ENCODE measurements at regions not wholly inside any gene's neighbourhood (a gene's known extent, or its start where the extent isn't known, plus 50 kb on each side); places are given as distances from the start of the nearest gene placed in this dataset.
"Not testable (repeated sequence)": the region's sequence is repeated elsewhere in the genome, so short reads cannot be mapped to it uniquely, and the experiment has no call there.

GRCh38 chr15:20345401-20345958, 196.1 kb downstream of the GOLGA6L6 start:
- DNase-seq = no peak

DNA sequence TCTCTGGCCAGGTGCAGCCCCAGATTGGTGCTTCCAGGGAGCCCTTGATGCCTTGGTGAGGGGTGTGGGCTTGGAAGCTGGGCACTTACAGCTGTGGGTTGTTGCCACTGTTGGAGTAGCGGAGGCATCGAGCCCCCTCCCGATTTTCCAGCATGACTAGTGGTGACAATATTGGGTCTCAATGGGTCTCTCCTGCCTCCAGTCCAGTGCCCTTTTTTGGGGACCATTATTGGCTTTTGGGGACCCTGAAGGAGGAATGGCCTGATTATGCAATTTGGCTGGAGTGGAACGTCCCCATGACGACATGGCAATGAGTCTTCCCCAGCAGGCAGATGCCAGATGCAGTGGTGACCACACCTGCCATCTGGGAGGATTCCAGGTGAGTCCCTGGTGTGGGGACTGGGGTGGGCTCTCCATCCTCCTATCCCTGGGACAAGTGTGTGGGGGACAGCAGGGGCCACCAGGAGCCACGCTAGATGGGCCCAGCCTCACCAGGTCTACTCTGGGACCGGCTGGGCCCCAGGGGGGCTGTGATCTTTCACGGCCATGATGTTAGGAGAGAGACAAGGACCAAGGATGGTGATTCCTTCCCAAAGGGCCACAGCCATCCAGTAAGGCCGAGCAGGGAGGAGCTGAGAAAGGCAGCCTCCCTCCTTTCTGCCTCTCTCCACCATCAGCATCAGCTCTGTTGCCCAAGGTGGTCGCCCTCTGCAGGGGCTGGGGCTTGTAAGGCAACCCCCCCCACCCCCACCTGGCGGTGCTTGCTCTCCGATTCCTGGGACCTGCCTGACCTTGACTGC, 196.8 kb downstream of the GOLGA6L6 start:
- no peak for DNase-seq

GRCh38 chr15:20343395-20344211, 198.0 kb downstream of the GOLGA6L6 start:
- DNase-seq = not testable (repeated sequence)

- not testable (repeated sequence) for DNase-seq
Measured at GRCh38 chr15:20342601-20343394, 198.8 kb downstream of the GOLGA6L6 start.

GRCh38 chr15:20341901-20342600, 199.5 kb downstream of the GOLGA6L6 start:
- no peak for DNase-seq

DNA sequence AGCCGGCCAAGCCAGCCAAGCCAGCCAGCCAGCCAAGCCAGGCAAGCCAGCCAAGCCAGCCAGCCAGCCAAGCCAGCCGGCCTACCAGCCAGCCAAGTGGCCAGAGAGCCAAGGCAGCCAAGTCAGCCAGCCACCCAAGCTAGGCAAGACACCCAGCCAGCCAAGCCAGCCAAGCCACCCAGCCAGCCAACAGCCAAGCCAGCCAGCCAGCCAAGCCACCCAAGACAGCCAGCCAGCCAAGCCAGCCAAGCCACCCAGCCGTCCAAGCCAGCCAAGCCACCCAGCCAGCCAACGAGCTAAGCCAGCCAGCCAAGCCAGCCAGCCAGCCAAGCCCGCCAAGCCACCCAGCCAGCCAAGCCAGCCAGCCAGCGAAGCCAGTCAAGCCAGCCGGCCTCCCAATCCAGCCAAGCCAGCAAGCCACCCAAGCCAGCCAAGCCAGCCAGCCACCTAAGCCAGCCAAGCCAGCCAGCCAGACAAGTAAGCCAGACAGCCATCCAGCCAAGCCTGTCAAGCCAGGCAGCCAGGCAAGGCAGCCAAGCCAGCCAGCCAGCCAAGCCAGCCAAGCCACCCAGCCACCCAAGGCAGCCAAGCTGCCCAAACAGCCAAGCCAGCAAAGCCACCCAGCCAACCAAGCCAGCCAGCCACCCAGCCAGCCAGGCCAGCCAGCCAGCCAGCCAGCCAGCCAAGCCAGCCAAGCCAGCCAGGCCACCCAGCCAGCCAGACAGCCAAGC, 200.5 kb downstream of the GOLGA6L6 start:
- peak; percentile 15 for DNase-seq

DNA sequence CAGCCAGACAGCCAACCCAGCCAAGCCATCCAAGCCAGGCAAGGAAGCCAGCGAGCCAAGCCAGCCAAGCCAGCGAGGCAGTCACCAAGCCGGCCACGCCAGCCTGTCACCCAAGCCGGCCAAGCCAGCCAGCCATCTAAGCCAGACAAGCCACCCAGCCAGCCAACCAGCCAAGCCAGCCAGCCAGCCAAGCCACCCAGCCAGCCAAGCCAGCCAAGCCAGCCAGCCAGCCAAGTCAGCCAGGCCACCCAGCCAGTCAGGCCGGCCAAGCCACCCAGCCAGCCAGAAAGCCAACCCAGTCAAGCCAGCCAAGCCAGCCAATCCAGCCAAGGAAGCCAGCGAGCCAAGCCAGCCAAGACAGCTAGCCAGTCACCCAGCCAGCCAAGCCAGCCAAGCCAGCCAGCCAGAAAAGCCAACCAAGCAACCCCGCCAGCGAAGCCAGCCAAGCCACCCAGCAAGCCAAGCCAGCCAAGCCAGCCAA, 201.2 kb downstream of the GOLGA6L6 start:
- DNase-seq = no peak

GRCh38 chr15:20339086-20339791, 202.4 kb downstream of the GOLGA6L6 start:
- not testable (repeated sequence) for DNase-seq

GRCh38 chr15:20338671-20339070, 202.9 kb downstream of the GOLGA6L6 start:
- DNase-seq = not testable (repeated sequence)

- DNase-seq = not testable (repeated sequence)
Measured at GRCh38 chr15:20337238-20337637, 204.4 kb downstream of the GOLGA6L6 start.

GRCh38 chr15:20334451-20334850, 207.1 kb downstream of the GOLGA6L6 start:
- DNase-seq = not testable (repeated sequence)

DNA sequence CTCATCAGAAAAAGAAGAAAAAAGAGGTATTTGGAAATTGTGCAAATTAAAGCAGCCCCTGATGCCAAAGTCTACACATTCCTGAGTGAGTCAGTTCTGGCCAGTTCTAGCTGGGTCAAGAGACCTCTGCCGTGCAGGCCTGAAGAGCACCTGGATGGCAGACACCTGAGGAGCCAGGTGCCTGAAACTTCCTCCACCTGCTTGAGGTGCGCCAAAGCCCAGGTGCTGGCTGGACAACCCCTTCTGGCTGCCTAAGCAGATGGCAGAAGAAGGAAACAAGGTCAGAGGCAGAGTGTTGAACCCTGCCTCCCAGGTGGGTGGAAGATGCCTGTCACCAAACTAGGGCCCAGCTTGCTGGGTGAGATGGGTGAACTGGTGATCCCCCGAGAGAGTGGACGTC, 215.8 kb downstream of the GOLGA6L6 start:
- not testable (repeated sequence) for DNase-seq

GRCh38 chr15:20317132-20317531, 224.5 kb downstream of the GOLGA6L6 start:
- DNase-seq = not testable (repeated sequence)

GRCh38 chr15:20311014-20311680, 230.5 kb downstream of the GOLGA6L6 start:
- DNase-seq = not testable (repeated sequence)

- DNase-seq = no peak
Measured at GRCh38 chr15:20310603-20311002, 231.0 kb downstream of the GOLGA6L6 start.

DNA sequence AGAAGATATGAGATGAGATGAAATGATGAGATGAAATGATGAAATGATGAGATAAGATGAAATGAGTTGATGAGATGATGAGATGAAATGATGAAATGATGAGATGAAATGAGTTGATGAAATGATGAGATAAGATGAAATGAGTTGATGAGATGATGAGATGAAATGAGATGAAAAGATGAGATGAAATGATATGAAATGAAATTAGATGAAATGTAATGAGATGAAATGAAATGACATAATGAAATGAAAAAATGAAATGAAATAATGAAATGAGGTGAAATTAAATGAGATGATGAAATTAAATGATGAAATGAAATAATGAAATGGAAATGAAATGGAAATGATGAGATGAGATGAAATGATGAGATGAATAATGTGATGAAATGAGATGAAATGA, 231.6 kb downstream of the GOLGA6L6 start:
- not testable (repeated sequence) for DNase-seq

DNA sequence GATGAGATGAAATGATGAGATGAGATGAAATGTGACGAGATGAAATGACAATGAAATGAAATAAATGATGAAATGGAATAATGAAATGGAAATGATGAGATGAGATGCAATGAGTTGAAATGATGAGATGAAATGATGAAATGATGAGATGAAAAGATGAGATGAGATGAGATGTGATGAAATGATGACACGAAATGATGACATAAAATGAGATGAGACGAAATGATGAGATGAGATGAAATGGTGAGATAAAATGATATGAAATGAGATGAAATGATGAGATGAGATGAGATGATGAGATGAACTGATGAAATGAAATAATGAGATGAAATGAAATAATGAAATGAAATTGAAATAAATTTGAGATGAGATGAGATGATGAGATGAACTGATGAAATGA, 232.2 kb downstream of the GOLGA6L6 start:
- not testable (repeated sequence) for DNase-seq

DNA sequence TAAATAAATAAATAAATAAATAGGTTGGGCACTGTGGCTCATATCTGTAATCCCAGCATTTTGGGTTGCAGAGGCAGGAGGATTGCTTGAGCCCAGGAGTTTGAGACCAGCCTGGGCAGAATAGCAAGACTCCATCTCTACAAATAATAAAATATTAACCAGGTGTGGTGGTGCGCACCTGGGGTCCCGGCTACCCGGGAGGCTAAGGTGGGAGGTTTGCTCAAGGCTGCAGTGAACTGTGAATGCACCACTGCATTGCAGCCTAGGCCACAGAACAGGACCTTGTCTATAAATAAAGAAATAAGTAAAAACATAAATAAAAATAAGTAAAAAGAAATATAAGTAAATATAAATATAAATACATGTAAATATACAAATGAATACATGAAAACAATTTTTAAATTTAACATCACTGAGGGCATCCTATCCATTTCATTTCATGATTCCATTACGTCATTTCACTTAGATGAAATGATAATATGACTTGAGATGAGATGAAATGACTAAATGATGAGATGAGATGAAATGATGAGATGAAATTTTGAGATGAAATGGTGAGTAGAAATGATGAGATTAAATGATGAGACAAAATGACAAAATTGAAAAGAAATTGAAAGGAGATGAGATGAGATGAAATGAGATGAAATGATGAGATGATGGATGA, 233.4 kb downstream of the GOLGA6L6 start:
- DNase-seq = not testable (repeated sequence)

- DNase-seq = not testable (repeated sequence)
Measured at GRCh38 chr15:20307137-20307536, 234.5 kb downstream of the GOLGA6L6 start.
